ENCODE measurements at regions not wholly inside any gene's neighbourhood (a gene's known extent, or its start where the extent isn't known, plus 50 kb on each side); places are given as distances from the start of the nearest gene placed in this dataset.

DNA sequence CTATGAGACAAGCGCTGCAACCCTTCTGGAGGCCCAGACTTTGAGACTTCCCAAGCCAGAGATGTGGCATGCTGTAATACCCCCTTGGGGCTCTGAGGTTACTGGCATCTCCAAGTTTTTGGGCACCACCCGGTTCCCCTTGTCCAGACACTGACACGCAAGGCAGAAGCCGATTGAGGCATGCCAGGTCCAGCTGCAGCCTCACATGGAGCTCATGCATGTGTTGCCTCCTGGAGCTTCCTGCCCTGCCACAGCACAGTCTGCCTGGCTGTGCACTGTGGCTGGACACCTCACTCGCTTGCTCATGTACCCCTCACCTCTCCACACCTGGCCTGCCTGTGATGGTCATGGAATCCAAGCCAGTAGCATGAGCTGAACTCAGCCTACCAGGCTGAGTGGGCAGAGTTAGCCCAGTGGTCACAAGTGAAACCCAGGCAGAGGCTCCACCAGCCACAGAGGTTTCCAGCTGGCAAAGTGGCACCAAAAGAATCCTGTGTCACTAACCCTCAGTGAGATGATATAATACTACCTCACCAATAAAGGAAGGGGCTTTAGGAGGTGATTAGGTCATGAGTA, 789.2 kb upstream of the INTU start:
- H3K27me3 ChIP-seq (ENCODE audit: control insufficient read depth, insufficient read depth, low read length): no peaks in the 10 kb centered on the region
- no peak overlapping the region for H3K4me3 ChIP-seq (ENCODE audit: low read length)
- no peak overlapping the region for H3K9ac ChIP-seq (ENCODE audit: low read depth, low read length)
- H3K4me1 ChIP-seq (ENCODE audit: control insufficient read depth, insufficient read depth, low read length): peaks cover 11% of the 10 kb centered on the region
- H3K36me3 ChIP-seq (ENCODE audit: insufficient read depth, low read length): no peaks in the 10 kb centered on the region
- H3K9me3 ChIP-seq (replicated peaks; ENCODE audit: low read length): peaks cover 4% of the 10 kb centered on the region
- no peak overlapping the region for H3K4me2 ChIP-seq (ENCODE audit: low read length)

DNA sequence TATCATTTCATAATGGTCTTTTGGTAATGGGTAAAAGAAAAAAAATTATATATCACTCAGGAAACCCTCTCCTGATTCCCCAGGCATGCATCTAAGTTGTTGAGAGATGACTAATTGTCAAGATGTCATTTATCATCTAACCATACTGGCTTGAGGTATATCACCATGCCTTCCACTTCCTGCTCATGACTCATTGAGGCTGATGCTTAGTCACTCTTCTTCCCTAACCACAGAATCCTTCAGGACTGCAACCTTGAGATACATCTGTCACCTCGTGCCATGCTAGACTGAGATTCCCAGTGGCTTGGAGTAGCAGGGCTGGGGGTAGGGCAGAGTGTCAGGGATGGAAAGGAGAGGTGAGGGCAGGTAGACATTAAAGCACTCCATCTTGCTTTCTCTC, 782.5 kb upstream of the INTU start:
- Histone ChIP-seq H3K4me1 (ENCODE audit: control insufficient read depth, insufficient read depth, low read length) (peaks cover 12% of the 10 kb centered on the region), H3K4me3 (ENCODE audit: low read length) (no peak overlapping the region), H3K27me3 (ENCODE audit: control insufficient read depth, insufficient read depth, low read length) (no peaks in the 10 kb centered on the region), H3K9me3 (replicated peaks; ENCODE audit: low read length) (no peaks in the 10 kb centered on the region), H3K4me2 (ENCODE audit: low read length) (peak overlapping the region; percentile 21), H3K36me3 (ENCODE audit: insufficient read depth, low read length) (no peaks in the 10 kb centered on the region), H3K9ac (ENCODE audit: low read depth, low read length) (no peak overlapping the region)

- Histone ChIP-seq H3K4me1 (ENCODE audit: control insufficient read depth, insufficient read depth, low read length) (peaks cover 12% of the 10 kb centered on the region), H3K4me2 (ENCODE audit: low read length) (no peak overlapping the region), H3K9ac (ENCODE audit: low read depth, low read length) (no peak overlapping the region), H3K27me3 (ENCODE audit: control insufficient read depth, insufficient read depth, low read length) (no peaks in the 10 kb centered on the region), H3K9me3 (replicated peaks; ENCODE audit: low read length) (no peaks in the 10 kb centered on the region), H3K36me3 (ENCODE audit: insufficient read depth, low read length) (no peaks in the 10 kb centered on the region), H3K4me3 (ENCODE audit: low read length) (no peak overlapping the region)
Measured at GRCh38 chr4:126851391-126851790, 781.4 kb upstream of the INTU start.

GRCh38 chr4:126853715-126854114, 779.0 kb upstream of the INTU start:
- Histone ChIP-seq H3K27me3 (ENCODE audit: control insufficient read depth, insufficient read depth, low read length) (no peaks in the 10 kb centered on the region), H3K4me3 (ENCODE audit: low read length) (no peak overlapping the region), H3K36me3 (ENCODE audit: insufficient read depth, low read length) (no peaks in the 10 kb centered on the region), H3K4me2 (ENCODE audit: low read length) (no peak overlapping the region), H3K9ac (ENCODE audit: low read depth, low read length) (no peak overlapping the region), H3K9me3 (replicated peaks; ENCODE audit: low read length) (no peaks in the 10 kb centered on the region), H3K4me1 (ENCODE audit: control insufficient read depth, insufficient read depth, low read length) (peaks cover 12% of the 10 kb centered on the region)

DNA sequence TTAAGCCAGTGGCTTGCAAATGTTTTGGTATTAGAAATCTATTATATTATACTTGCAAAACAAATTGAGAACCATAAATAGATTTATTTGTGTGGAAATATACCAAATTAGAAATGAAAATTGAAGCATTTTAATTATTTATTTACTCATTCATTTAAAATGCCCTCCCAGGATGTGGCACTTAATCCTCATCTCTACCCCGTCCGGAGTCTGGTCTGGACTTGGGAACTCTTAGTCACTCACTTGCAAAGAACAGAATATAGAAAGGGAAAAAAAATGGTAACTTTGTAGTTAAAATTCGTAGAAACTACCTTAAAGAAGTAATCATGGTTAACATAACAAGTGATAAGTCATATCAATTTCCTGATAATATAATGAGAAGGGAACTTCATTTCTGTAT, 775.9 kb upstream of the INTU start:
- H3K4me3 ChIP-seq (ENCODE audit: low read length): no peak overlapping the region
- no peaks in the 10 kb centered on the region for H3K9me3 ChIP-seq (replicated peaks; ENCODE audit: low read length)
- H3K36me3 ChIP-seq (ENCODE audit: insufficient read depth, low read length): no peaks in the 10 kb centered on the region
- H3K4me1 ChIP-seq (ENCODE audit: control insufficient read depth, insufficient read depth, low read length): no peaks in the 10 kb centered on the region
- no peaks in the 10 kb centered on the region for H3K27me3 ChIP-seq (ENCODE audit: control insufficient read depth, insufficient read depth, low read length)
- H3K4me2 ChIP-seq (ENCODE audit: low read length): no peak overlapping the region
- H3K9ac ChIP-seq (ENCODE audit: low read depth, low read length): no peak overlapping the region

DNA sequence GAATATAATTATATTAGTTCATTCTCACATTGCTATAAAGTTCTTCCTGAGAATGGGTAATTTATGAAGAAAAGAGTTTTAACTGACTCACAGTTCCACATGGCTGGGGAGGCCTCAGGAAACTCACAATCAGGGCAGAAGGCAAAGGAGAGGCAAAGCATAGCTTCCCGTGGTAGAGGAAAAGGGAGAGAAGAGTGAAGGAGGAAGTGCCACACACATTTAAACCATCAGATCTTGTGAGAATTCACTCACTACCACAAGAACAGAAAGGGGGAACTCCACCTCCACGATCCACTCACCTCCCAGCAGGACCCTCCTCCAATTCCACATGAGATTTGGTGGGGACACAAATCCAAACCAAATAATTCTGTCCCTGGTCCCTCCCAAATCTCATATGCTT, 773.4 kb upstream of the INTU start:
- Histone ChIP-seq H3K9me3 (replicated peaks; ENCODE audit: low read length) (no peaks in the 10 kb centered on the region), H3K9ac (ENCODE audit: low read depth, low read length) (no peak overlapping the region), H3K4me2 (ENCODE audit: low read length) (no peak overlapping the region), H3K36me3 (ENCODE audit: insufficient read depth, low read length) (no peaks in the 10 kb centered on the region), H3K4me1 (ENCODE audit: control insufficient read depth, insufficient read depth, low read length) (no peaks in the 10 kb centered on the region), H3K27me3 (ENCODE audit: control insufficient read depth, insufficient read depth, low read length) (no peaks in the 10 kb centered on the region), H3K4me3 (ENCODE audit: low read length) (no peak overlapping the region)

- H3K4me2 ChIP-seq (ENCODE audit: low read length): no peak overlapping the region
- H3K9ac ChIP-seq (ENCODE audit: low read depth, low read length): no peak overlapping the region
- H3K4me1 ChIP-seq (ENCODE audit: control insufficient read depth, insufficient read depth, low read length): no peaks in the 10 kb centered on the region
- H3K36me3 ChIP-seq (ENCODE audit: insufficient read depth, low read length): no peaks in the 10 kb centered on the region
- no peaks in the 10 kb centered on the region for H3K27me3 ChIP-seq (ENCODE audit: control insufficient read depth, insufficient read depth, low read length)
- H3K4me3 ChIP-seq (ENCODE audit: low read length): no peak overlapping the region
- no peaks in the 10 kb centered on the region for H3K9me3 ChIP-seq (replicated peaks; ENCODE audit: low read length)
Measured at GRCh38 chr4:126859872-126860271, 772.9 kb upstream of the INTU start.

DNA sequence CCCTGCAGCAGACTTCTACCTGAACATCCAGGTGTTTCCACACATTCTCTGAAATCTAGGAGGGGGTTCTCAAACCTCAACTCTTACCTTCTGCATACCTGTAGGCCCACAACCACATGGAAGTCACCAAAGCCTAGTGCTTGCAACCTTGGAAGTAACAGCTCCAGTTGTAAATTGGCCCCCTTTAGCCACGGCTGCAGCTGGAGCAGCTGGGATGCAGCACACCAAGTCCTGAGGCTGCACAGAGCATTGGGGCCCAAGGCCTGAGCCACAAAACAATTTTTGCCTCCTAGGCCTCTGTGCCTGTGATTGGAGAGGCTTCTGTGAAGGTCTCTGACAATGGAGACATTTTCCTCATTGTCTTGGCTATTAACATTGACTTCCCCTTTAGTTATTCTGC, 772.4 kb upstream of the INTU start:
- no peaks in the 10 kb centered on the region for H3K27me3 ChIP-seq (ENCODE audit: control insufficient read depth, insufficient read depth, low read length)
- no peak overlapping the region for H3K4me2 ChIP-seq (ENCODE audit: low read length)
- no peaks in the 10 kb centered on the region for H3K9me3 ChIP-seq (replicated peaks; ENCODE audit: low read length)
- no peak overlapping the region for H3K9ac ChIP-seq (ENCODE audit: low read depth, low read length)
- H3K4me3 ChIP-seq (ENCODE audit: low read length): no peak overlapping the region
- H3K4me1 ChIP-seq (ENCODE audit: control insufficient read depth, insufficient read depth, low read length): no peaks in the 10 kb centered on the region
- H3K36me3 ChIP-seq (ENCODE audit: insufficient read depth, low read length): no peaks in the 10 kb centered on the region

- Histone ChIP-seq H3K9me3 (replicated peaks; ENCODE audit: low read length) (no peaks in the 10 kb centered on the region), H3K4me1 (ENCODE audit: control insufficient read depth, insufficient read depth, low read length) (no peaks in the 10 kb centered on the region), H3K36me3 (ENCODE audit: insufficient read depth, low read length) (no peaks in the 10 kb centered on the region), H3K9ac (ENCODE audit: low read depth, low read length) (no peak overlapping the region), H3K4me3 (ENCODE audit: low read length) (no peak overlapping the region), H3K27me3 (ENCODE audit: control insufficient read depth, insufficient read depth, low read length) (no peaks in the 10 kb centered on the region), H3K4me2 (ENCODE audit: low read length) (no peak overlapping the region)
Measured at GRCh38 chr4:126869967-126870366, 762.8 kb upstream of the INTU start.

DNA sequence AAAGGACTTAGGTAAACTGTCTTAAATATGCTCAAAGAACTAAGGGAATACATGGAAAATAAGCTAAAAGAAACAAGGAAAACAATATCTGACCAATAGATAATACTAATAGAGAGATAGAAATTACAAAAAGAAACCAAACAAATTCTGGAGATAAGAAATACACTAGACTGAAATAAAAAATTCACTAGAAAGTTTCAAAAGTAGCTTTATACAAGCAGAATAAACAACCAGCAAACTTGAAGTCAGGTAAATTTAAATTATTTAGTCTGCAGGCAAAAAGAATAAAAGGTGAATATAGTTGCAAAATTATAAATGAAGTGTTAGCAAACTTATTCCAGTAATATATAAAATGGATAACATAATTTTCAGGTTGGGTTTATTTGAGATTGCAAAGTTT, 760.9 kb upstream of the INTU start:
- no peak overlapping the region for H3K4me3 ChIP-seq (ENCODE audit: low read length)
- no peak overlapping the region for H3K9ac ChIP-seq (ENCODE audit: low read depth, low read length)

DNA sequence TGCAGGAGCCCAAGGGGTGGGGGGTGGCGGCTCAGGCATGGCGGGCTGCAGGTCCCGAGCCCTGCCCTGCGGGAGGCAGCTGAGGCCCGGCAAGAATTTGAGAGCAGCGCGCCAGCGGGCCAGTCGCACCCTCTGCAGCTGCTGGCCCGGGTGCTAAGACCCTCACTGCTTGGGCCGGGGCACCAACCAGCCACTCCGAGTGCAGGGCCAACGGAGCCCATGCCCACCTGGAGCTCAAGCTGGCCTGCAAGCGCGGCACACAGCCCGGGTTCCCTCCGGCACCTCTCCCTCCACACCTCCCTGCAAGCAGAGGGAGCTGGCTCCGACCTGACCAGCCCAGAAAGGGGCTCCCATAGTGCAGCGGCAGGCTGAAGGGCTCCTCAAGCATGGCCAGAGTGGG, 758.2 kb upstream of the INTU start:
- H3K27me3 ChIP-seq (ENCODE audit: control insufficient read depth, insufficient read depth, low read length): no peaks in the 10 kb centered on the region
- H3K9me3 ChIP-seq (replicated peaks; ENCODE audit: low read length): no peaks in the 10 kb centered on the region
- H3K4me1 ChIP-seq (ENCODE audit: control insufficient read depth, insufficient read depth, low read length): no peaks in the 10 kb centered on the region
- H3K36me3 ChIP-seq (ENCODE audit: insufficient read depth, low read length): no peaks in the 10 kb centered on the region
- no peak overlapping the region for H3K4me3 ChIP-seq (ENCODE audit: low read length)
- H3K9ac ChIP-seq (ENCODE audit: low read depth, low read length): no peak overlapping the region
- H3K4me2 ChIP-seq (ENCODE audit: low read length): no peak overlapping the region

More for the DNA sequence above, 760.9 kb upstream of the INTU start:
- Histone ChIP-seq H3K4me2 (ENCODE audit: low read length) (no peak overlapping the region), H3K9me3 (replicated peaks; ENCODE audit: low read length) (no peaks in the 10 kb centered on the region), H3K27me3 (ENCODE audit: control insufficient read depth, insufficient read depth, low read length) (no peaks in the 10 kb centered on the region), H3K36me3 (ENCODE audit: insufficient read depth, low read length) (no peaks in the 10 kb centered on the region), H3K4me1 (ENCODE audit: control insufficient read depth, insufficient read depth, low read length) (no peaks in the 10 kb centered on the region)

DNA sequence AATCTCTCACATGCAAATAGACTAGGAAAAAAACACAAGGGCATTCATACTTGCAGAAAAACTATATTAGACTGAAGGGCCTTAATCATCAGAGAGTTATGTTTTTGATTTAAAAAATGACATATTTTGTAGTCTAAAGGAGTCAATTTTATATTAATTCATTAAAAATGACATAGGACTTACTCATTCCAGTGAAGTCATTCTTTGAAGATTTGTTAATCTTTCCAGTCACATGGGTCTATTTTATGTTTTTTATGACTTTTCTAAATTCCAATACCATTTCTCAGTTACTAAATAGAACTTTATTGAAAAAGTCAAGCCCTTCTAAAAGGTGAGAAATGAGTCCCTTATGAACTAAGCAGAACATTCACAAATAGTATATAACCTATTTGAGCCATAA, 743.8 kb upstream of the INTU start:
- Histone ChIP-seq H3K36me3 (ENCODE audit: insufficient read depth, low read length) (no peaks in the 10 kb centered on the region), H3K9ac (ENCODE audit: low read depth, low read length) (no peak overlapping the region), H3K4me1 (ENCODE audit: control insufficient read depth, insufficient read depth, low read length) (peaks cover 16% of the 10 kb centered on the region), H3K4me3 (ENCODE audit: low read length) (no peak overlapping the region), H3K27me3 (ENCODE audit: control insufficient read depth, insufficient read depth, low read length) (no peaks in the 10 kb centered on the region), H3K4me2 (ENCODE audit: low read length) (no peak overlapping the region), H3K9me3 (replicated peaks; ENCODE audit: low read length) (no peaks in the 10 kb centered on the region)

All from skeletal muscle satellite cell (primary cell).